NB4 (cell line): ENCODE measurements at regions not wholly inside any gene's neighbourhood (a gene's known extent, or its start where the extent isn't known, plus 50 kb on each side); places are given as distances from the start of the nearest gene placed in this dataset.

Experiments
- CTCF ChIP-seq: IDR thresholded peaks from one replicate; pipeline ENCODE4 v1.5.1; 2012; ENCODE audit warnings: low read depth, low read length
- MYC ChIP-seq: IDR thresholded peaks from 2 replicates; pipeline ENCODE4 v1.6.1; 2011; ENCODE audit warnings: low read depth, low read length
- POLR2A ChIP-seq: IDR thresholded peaks from 2 replicates; pipeline ENCODE4 v1.6.1; 2011; ENCODE audit warnings: mild to moderate bottlenecking; ENCODE audit not compliant: insufficient read length; ENCODE audit errors: extremely low read depth
- TF ChIP-seq, protein P1 (sequence below): IDR thresholded peaks from 2 replicates; pipeline ENCODE4 v1.6.1; 2011; ENCODE audit warnings: low read depth, low read length

DNA sequence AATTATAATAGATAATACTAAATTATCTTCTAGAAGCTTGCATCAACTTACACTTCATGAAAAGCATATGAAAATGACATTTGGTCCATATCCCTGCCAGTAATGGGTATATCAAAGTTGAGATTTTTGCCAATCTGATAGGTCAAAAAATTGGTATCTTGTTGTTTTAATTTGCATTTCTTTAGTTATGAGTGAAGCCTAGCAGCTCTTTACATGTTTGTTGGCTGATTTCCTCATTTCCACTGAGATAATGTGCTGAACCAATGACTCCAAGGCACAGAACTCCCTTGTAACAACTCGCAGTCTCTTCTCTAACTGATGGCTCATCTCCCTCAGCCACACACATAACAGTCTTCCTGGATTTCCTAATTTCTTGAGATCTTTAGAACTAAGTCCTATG is 175.3 kb upstream of the SESN3 start:
- TF ChIP-seq, protein P1, sequence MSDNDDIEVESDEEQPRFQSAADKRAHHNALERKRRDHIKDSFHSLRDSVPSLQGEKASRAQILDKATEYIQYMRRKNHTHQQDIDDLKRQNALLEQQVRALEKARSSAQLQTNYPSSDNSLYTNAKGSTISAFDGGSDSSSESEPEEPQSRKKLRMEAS = no peak
- no peak for TF ChIP-seq CTCF
- TF ChIP-seq POLR2A = no peak
- TF ChIP-seq MYC = no peak
